Adrenal gland (tissue), 5 donors: ENCODE measurements at regions not wholly inside any gene's neighbourhood (a gene's known extent, or its start where the extent isn't known, plus 50 kb on each side); places are given as distances from the start of the nearest gene placed in this dataset.
A peak's percentile ranks its signal among the peaks of the same experiment; 100 is the strongest.

Experiments used
- CTCF ChIP-seq, 6 experiments: fragments of 450-650 bp in 4 of 6; fragments of 200-600 bp in 2 of 6; sonication (generic) in 1 of 6; IDR thresholded peaks; 1 replicate in 5 of 6; 2 replicates in 1 of 6; pipeline versions ENCODE4 v1.5.1 to v1.8.0; 2016 to 2021; ENCODE audit warnings: antibody characterized with exemption in 6 of 6, mild to moderate bottlenecking in 2 of 6, moderate library complexity in 1 of 6
- POLR2A ChIP-seq, 2 donors: fragments of 450-650 bp; IDR thresholded peaks; one replicate each; pipeline ENCODE4 v1.6.1; 2017; ENCODE audit warnings: antibody characterized with exemption in 2 of 2, mild to moderate bottlenecking in 2 of 2, moderate library complexity in 1 of 2
- donor health status: DM: no; HTN: no; CAD: no.

- TF ChIP-seq CTCF (IDR thresholded peaks at IDR 0.05) = peak in 5 of 6 experiments; percentile 15 to 51 (median 34)
- TF ChIP-seq POLR2A (IDR thresholded peaks at IDR 0.05) = no peak
Measured at GRCh38 chr4:41339812-41340809, 83.4 kb downstream of the UCHL1 start.
